Osteoblast (primary cell): ENCODE measurements at regions not wholly inside any gene's neighbourhood (a gene's known extent, or its start where the extent isn't known, plus 50 kb on each side); places are given as distances from the start of the nearest gene placed in this dataset.
A peak's percentile ranks its signal among the peaks of the same experiment; 100 is the strongest.

Experiments
- DNase-seq: peaks from one replicate; pipeline ENCODE4 v3.0.0; 2011; ENCODE audit warnings: low spot score, mixed read lengths; ENCODE audit not compliant: insufficient read length; ENCODE audit errors: missing footprints
- H2AFZ ChIP-seq: 2 replicates; pipeline ENCODE4 v1.6.0; 2011; ENCODE audit warnings: mild to moderate bottlenecking, low read length
- H3K27ac ChIP-seq: 2 replicates; pipeline ENCODE4 v1.5.1; 2011; ENCODE audit warnings: mild to moderate bottlenecking, low read depth, low read length, moderate library complexity
- H3K27me3 ChIP-seq: 2 replicates; pipeline ENCODE4 v1.6.0; 2012; ENCODE audit warnings: mild to moderate bottlenecking, control low read depth, inconsistent platforms, low read length, moderate library complexity; ENCODE audit not compliant: insufficient read depth
- H3K36me3 ChIP-seq: 2 replicates; pipeline ENCODE4 v1.5.1; 2011; ENCODE audit warnings: mild to moderate bottlenecking, low read length, control low read depth, moderate library complexity; ENCODE audit not compliant: insufficient read depth
- H3K4me1 ChIP-seq: 2 replicates; pipeline ENCODE4 v1.5.1; 2011; ENCODE audit warnings: mild to moderate bottlenecking, low read length, control low read depth, moderate library complexity; ENCODE audit not compliant: insufficient read depth
- H3K4me2 ChIP-seq: 2 replicates; pipeline ENCODE4 v1.6.0; 2011; ENCODE audit warnings: mild to moderate bottlenecking, low read length; ENCODE audit not compliant: insufficient read depth
- H3K4me3 ChIP-seq: fragments of 200-600 bp; sonication (generic); 3 replicates; pipeline ENCODE4 v1.5.1; 2012; ENCODE audit warnings: mild to moderate bottlenecking, low read length, inconsistent platforms; ENCODE audit not compliant: insufficient read depth
- H3K79me2 ChIP-seq: 2 replicates; pipeline ENCODE4 v1.6.0; 2012; ENCODE audit warnings: mild to moderate bottlenecking, low read length, control low read depth, inconsistent platforms; ENCODE audit not compliant: insufficient read depth
- H3K9me3 ChIP-seq: 2 replicates; pipeline ENCODE4 v1.5.1; 2011; ENCODE audit warnings: low read depth, low read length, control low read depth
- H4K20me1 ChIP-seq: 2 replicates; pipeline ENCODE4 v1.6.0; 2012; ENCODE audit warnings: mild to moderate bottlenecking, low read length, control low read depth; ENCODE audit not compliant: insufficient read depth
- CTCF ChIP-seq: IDR thresholded peaks from 2 replicates; pipeline ENCODE4 v1.5.1; 2011; ENCODE audit warnings: mild to moderate bottlenecking, low read depth, low read length, moderate library complexity; ENCODE audit errors: extremely low read depth

GRCh38 chr1:29514361-29515169 is 278.2 kb downstream of the PTPRU start:
- Histone ChIP-seq H2AFZ (no peak overlapping the region), H3K27ac (no peak overlapping the region), H3K9me3 (no peaks in the 10 kb centered on the region), H3K4me3 (no peak overlapping the region), H3K79me2 (no peaks in the 10 kb centered on the region), H3K4me1 (no peaks in the 10 kb centered on the region), H3K27me3 (no peaks in the 10 kb centered on the region), H4K20me1 (no peaks in the 10 kb centered on the region), H3K4me2 (no peak overlapping the region), H3K36me3 (no peaks in the 10 kb centered on the region)
- no peak for DNase-seq
- no peak for TF ChIP-seq CTCF

- no peaks in the 10 kb centered on the region for H3K79me2 ChIP-seq
- H3K9me3 ChIP-seq, result no peaks in the 10 kb centered on the region
- peak; percentile 85 for TF ChIP-seq CTCF
- H3K27ac ChIP-seq, result no peak overlapping the region
- no peak overlapping the region for H2AFZ ChIP-seq
- H3K36me3 ChIP-seq, result no peaks in the 10 kb centered on the region
- DNase-seq, result peak; percentile 82
- H3K4me1 ChIP-seq, result no peaks in the 10 kb centered on the region
- H3K4me2 ChIP-seq, result no peak overlapping the region
- no peaks in the 10 kb centered on the region for H3K27me3 ChIP-seq
- H4K20me1 ChIP-seq, result no peaks in the 10 kb centered on the region
- no peak overlapping the region for H3K4me3 ChIP-seq
Measured at GRCh38 chr1:29513357-29513756, 277.0 kb downstream of the PTPRU start.

- Histone ChIP-seq H3K27me3 (no peaks in the 10 kb centered on the region), H3K27ac (no peak overlapping the region), H4K20me1 (no peaks in the 10 kb centered on the region), H3K4me3 (no peak overlapping the region), H2AFZ (no peak overlapping the region), H3K79me2 (no peaks in the 10 kb centered on the region), H3K4me1 (no peaks in the 10 kb centered on the region), H3K4me2 (no peak overlapping the region), H3K36me3 (no peaks in the 10 kb centered on the region), H3K9me3 (no peaks in the 10 kb centered on the region)
- DNase-seq, result no peak
- no peak for TF ChIP-seq CTCF
Measured at GRCh38 chr1:29511436-29511835, 275.1 kb downstream of the PTPRU start.

GRCh38 chr1:29508458-29509107 is 272.3 kb downstream of the PTPRU start:
- Histone ChIP-seq H3K4me2 (no peak overlapping the region), H3K9me3 (no peaks in the 10 kb centered on the region), H2AFZ (no peak overlapping the region), H3K4me3 (no peak overlapping the region), H4K20me1 (no peaks in the 10 kb centered on the region), H3K27ac (no peak overlapping the region), H3K4me1 (no peaks in the 10 kb centered on the region), H3K27me3 (no peaks in the 10 kb centered on the region), H3K79me2 (no peaks in the 10 kb centered on the region), H3K36me3 (no peaks in the 10 kb centered on the region)
- no peak for DNase-seq
- no peak for TF ChIP-seq CTCF
